NCI-H510A treated with DMSO at 0.1 percent for 48 hours (cell line): ENCODE measurements at regions not wholly inside any gene's neighbourhood (a gene's known extent, or its start where the extent isn't known, plus 50 kb on each side); places are given as distances from the start of the nearest gene placed in this dataset.

Experiments used
- DNase-seq: peaks from one replicate; lab custom pipeline; 2025; lab: John Stamatoyannopoulos, UW

DNA sequence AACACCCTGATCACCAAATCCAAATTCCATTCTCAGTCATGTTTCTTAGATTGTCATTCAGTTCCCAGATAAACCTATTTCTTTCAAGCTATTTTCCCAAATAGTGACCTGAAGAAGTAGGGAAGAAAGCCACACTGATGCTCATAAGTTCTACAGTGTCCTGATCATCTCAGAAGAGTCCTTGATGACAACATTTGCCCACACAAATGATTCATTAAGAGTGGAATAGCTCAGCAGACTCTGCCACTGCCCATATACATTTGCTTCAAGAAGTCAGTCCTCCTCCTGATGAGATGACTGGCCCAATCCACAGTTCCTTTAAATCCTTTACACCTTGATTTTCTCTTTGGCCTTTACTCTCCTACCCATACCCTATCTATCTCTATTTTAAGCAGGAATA lies 283.7 kb upstream of the NR4A3 start:
- DNase-seq, result no peak

DNA sequence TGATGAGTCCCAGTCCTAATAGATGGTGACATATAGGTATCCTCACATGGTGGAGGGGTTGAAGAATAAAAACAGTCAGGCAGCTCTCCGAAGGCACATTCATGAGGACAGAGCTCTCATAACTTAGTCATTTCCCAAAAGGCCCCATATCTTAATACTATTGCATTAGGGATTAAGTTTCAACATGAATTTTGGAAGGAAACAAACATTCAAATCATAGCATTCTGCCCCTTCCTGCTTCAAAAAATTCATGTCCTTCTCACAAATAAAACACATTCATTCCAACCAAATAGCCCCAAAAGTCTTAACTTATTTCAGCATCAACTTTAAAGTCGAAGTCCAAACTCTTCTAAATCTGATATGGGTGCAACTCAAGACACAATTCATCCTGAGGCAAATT lies 277.2 kb upstream of the NR4A3 start:
- DNase-seq, result no peak

- DNase-seq, result no peak
These were observed 272.2 kb upstream of the NR4A3 start for GRCh38 chr9:99549441-99549840.

DNA sequence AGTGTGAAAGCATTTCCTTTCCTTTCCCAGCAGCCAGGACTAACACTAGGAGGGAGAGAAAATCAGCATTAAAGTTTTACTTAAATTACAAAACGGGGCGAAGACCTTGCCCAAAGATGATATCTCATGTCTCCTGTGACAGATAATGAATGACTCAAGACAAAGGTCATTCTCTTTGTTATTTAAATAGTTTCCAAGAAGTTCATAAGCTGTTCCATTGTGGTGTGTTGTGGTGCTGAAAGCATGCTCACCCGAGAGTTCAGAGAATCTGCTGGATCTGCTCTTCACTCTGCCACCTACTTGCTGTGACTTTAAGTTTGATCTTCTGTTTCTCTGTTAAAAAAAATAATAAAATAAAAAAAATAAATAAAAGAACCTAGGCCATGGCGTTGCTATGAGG lies 265.9 kb upstream of the NR4A3 start:
- no peak for DNase-seq

DNA sequence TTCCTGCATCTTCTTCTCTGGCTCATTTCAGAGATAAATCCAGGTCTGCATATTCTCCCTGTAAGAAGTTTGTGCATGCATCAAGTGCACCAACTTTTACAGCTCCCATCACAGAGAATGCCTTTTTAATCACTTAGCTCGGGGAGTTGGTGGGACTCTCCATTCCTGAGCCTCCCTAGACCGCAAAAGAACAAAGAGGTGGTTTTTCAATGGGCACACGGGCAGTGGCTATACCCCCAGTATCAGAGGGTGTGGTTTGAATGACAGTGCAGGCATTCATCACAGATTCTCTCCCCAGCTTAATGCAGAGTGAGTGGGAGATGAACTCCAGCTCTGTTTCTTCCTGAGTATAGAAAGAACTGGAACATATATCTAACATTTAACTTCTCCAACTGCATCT lies 264.7 kb upstream of the NR4A3 start:
- DNase-seq, result no peak

DNA sequence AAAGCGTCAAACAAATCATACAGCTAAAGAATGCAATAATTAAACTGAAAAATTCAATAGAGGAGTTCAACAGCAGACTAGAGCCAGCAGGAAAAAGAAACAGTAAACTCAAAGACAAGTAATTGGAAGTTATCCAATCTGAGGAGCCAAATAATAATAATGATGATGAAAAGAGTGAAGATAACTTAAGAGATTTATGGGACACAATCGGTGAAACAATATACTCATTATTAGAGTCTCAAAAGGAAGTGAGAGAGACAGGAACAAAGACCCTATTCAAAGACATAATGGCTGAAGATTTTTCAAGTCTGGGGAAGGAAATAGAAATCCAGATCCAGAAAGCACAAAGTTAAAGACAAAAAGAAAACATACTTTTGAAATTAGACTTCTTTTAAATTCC lies 263.9 kb upstream of the NR4A3 start:
- DNase-seq, result no peak

DNA sequence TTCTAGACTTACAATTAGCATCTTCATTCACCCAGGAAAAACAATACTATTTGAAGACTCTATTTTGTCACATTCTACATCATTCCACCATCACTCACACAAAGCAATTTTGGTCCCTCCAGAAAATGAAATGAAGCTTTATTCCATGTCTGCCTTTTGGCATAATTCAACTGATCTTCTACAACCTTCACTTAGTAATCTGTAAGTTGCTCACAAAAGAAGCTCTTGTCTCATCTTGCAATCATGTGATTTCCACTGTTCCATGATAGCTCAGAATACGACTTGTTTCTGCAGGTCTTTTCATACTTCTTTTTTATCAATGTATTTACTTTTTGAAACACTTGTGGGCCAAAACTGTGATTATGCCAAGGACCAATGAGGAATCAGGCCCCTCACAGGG lies 261.9 kb upstream of the NR4A3 start:
- no peak for DNase-seq

GRCh38 chr9:99560561-99560960 lies 261.1 kb upstream of the NR4A3 start:
- no peak for DNase-seq

DNA sequence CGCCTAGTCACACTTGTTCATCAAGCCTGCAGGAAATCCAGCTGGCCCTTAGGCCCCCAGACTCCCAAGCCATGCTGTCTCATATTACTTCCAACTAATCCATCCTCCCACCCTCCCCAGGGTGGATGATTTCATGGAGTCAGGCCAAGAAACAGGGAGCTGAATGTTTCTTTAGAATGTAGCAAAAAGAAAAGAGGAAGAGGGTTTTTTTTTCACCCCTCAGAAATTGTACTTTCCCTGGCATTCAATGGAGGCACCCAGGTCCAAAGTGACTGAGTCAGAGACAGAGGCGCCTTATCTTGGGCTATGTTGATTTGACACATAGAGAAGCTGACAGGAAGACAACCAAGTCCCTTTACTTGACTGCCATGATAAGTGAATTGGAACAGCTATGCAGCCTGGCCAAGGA lies 260.2 kb upstream of the NR4A3 start:
- DNase-seq, result no peak

DNA sequence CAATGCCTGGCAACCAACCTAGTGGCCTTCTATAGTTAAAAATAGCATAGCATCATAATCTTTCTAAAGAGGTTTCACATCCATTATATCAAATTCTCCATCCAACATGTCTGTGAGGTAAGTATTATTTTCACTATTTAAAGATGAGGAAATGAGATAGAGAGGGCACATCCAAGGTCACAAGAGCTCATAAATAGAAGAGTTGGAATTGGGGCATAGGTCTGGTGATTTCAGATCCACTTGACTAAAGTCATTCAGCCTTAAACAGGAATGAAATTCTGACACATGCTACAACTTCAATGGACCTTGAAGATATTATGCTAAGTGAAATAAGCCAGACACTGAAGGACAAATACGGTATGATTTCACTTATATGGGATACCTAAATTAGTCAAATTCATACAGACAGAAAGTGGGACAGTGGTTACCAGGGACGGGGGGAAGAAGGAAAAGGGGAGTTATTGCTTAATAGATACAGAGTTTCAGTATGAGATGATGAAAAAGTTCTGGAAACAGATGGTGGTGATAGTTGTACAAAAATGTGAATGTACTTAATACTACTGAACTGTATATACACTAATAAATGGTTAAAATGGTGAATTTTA lies 259.6 kb upstream of the NR4A3 start:
- DNase-seq, result no peak

DNA sequence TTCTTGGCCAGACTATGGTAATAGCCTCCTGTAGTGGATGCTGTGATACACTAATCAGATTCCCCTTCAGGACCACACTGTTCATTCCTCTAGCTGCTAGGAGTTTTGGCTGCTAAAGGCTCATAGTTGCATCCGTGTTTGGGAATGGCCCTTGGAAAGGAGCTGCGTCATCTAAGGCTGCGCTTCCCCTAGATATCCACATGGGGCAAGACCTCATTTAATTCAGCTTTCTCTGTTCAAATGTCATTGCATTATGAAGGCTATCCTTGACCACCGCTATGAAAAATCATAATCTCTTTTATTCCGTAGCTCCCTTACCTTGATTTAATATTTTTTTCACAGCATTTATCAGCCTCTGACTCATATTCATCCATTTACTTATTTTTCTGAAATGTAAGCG lies 258.3 kb upstream of the NR4A3 start:
- no peak for DNase-seq

- no peak for DNase-seq
These were observed 256.5 kb upstream of the NR4A3 start for GRCh38 chr9:99565203-99565602.

GRCh38 chr9:99567436-99567835 lies 254.2 kb upstream of the NR4A3 start:
- no peak for DNase-seq

GRCh38 chr9:99569840-99570239 lies 251.8 kb upstream of the NR4A3 start:
- no peak for DNase-seq

DNA sequence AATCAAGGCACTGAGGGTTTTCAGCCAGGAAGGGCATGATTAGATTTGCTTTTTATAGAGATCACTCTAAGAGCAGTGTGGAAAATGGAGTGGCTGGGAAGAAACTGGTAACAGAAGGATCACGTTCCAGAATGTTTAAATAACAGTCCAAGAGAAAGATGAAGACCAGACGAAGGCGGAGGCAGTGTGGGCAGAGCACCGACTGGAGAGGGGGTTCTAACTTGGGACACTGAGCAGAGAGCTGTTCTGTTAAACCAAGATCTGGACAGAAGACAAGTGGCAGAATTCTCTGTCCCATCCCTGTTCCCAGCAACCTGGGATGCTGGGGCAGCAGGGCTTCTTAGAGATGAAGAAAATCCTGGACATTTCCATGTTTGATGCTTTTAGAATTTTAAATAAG lies 249.1 kb upstream of the NR4A3 start:
- DNase-seq, result no peak

DNA sequence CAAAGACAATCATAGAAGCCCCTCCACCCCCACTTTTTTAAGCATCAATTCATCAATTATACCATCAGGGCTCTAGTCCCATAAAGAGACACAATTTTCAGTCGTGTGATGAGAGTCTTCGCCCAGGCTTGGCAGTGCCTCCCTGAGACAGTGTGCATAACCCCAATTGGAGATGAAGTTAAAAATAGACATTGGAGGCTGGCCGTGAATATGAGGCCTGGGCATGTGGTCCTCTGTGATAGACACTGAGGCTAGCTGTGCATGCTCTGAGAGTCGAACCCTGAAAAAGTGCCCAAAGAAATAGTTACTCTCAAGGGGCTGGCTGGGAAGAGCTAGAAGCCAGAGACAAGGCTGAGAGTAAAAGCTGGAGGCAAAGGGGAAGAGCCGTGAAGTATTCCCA lies 248.6 kb upstream of the NR4A3 start:
- no peak for DNase-seq

- DNase-seq, result no peak
These were observed 247.8 kb upstream of the NR4A3 start for GRCh38 chr9:99573886-99574285.

DNA sequence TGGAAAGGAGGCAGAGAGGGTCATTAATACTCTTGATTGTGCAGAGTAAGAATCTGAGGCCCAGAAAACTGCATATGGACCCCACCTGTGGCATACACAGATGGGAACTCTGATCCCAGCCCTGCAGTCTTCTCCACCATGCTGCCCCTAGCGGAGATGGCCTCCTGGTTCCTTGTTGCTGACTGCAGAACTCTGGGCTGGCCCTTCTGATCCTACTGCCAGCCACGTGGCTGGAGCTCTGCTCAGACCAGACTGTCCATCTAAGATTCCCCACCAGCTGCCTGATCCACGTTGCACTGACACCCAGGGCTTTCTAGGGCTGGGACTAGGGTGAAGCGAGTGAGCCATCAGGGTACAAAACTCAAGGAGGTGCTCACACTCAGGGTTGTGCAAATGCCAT lies 245.7 kb upstream of the NR4A3 start:
- DNase-seq, result no peak

DNA sequence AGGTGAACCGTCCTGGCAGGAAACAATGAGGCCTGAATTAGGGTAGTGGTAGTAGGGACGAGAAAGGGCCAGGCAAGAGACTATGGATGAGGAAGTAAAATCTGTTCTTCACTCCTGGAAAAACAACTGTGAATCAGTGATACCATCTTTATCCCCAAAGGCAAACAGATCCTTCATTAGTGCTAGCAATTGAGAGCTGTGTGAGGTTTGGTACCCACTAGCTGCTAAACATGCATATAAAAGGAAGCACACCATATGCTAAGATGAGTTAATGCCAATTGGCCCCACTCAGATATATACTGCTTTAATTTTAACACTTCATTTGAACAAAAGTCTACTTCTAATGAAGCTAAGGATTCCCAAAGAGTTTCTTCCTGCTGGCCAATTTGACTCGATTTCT lies 244.8 kb upstream of the NR4A3 start:
- no peak for DNase-seq

- DNase-seq, result no peak
These were observed 244.3 kb upstream of the NR4A3 start for GRCh38 chr9:99577351-99577750.

DNA sequence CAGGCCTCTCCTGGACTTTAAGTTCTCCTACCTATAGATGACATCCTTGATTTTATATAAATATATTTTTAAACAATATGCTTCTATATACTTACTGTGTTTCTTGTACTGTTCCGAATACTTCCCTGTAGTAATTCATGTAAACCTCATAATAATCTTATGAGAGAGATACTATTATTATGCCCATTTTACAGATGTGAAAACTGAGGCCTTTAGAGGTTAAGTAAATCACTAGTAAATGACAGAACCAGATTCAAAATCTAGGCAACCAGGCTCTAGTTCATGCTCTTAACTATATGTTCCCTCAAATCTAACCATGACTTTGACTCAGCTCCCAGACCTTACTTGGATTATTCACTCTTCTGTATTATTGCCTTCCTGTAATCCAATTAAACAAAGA lies 243.0 kb upstream of the NR4A3 start:
- no peak for DNase-seq

DNA sequence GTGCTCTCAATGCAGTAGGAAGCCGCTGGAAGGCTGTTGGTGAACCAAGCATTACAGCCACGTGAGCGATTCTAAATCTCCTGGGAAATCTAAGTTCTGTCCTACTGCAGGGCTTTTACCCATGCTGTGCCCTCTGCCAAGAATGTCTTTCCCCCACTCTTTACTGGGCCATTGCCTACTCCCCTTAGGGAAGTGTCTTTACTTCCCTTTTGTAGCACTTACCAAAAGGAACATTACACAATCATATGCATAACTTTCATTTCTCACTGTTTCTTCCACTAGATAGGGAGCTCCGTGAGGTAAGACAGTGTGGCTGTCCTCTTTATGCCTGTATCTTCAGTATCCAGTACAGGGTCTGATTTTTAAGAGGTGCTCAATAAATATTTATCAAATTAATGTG lies 241.7 kb upstream of the NR4A3 start:
- no peak for DNase-seq

GRCh38 chr9:99582814-99583213 lies 238.9 kb upstream of the NR4A3 start:
- DNase-seq, result no peak

DNA sequence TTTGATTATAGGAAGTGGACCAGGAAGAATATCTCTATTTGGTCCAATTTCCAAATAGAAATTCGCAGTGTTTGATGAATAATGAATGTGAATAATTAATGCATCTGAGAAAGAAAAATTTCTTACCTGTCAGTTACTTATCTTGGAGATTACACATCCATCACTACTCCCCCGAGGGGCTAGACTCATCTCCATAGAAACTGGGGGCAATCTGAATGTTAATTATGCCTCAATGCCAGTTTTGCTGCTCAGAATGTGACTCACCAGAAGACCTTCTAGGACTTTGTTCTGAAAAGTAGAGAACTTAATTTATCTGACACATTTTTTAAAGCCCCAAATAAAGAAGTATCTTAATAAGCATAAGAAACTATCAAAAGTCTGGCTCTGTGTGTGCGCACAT lies 233.4 kb upstream of the NR4A3 start:
- no peak for DNase-seq

GRCh38 chr9:99588747-99589146 lies 232.9 kb upstream of the NR4A3 start:
- no peak for DNase-seq
